ENCODE measurements at regions not wholly inside any gene's neighbourhood (a gene's known extent, or its start where the extent isn't known, plus 50 kb on each side); places are given as distances from the start of the nearest gene placed in this dataset.

DNA sequence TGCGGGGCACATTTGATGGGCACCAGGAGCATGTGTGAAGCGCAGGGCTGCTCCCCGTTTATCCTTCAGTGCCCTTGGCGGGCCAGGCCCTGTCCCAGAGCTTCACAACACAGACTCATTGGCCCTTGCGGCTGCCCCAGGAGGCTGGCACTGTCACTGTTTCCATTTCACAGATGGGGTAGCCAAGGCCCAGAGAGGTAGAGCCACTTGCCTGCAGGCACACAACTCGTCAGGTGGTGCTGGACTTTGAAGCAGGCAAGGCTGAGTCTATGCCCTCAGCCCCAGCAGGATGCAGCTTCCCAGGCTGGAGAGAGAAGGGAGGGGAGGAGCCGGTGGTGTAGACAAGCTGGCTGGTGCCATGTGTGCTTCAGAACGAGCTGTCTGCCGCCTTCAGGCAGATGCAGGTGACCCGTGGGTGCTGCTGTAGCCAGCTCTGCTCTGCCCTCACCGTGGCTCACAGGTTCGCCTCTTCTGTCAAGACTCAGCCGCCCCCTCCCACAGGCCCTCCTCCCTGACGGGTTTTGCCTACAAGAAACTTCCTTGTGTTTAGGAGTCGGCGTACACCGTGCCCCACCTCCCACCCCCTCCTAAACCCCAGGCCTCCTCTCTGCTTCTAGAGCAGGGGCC is 232.3 kb upstream of the CIBAR2 start:
- no peak for DNase-seq (ENCODE audit: low spot score)

GRCh38 chr16:85345129-85345639 is 232.9 kb upstream of the CIBAR2 start:
- no peak for DNase-seq (ENCODE audit: low spot score)

DNA sequence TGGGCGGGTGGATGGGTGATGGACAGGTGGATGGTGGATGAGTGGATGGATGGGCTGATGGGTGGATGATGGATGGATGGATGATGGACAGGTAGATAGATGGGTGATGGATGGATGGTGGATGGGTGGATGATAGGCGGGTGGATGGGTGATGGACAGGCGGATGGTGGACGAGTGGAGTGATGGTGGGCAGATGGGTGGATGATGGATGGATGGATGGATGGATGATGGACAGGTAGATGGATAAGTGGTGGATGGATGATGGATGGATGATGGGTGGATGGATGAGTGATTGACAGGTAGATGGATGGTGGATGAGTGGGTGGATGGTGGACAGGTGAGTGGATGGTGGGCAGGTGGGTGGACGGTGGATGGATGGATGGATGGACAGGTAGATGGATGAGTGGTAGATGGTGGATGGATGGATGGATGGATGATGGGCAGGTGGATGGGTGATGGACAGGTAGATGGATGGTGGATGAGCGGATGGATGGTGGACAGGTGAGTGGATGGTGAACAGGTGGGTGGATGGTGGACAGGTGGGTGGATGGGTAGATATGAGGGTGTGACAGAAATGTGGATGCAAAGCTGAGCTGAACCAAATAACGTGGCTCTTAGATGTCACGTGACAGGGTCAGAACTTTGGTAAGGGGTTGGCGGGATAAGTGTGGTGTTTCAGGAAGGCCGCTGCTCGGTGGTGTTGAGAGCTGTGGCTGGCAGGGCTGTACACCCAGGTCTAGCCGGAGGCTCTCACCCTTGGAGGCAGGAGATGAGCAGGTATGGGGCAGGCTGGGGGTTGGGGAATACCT is 234.3 kb upstream of the CIBAR2 start:
- no peak for DNase-seq (ENCODE audit: low spot score)

GRCh38 chr16:85347213-85347591 is 234.9 kb upstream of the CIBAR2 start:
- DNase-seq (ENCODE audit: low spot score), result no peak

DNA sequence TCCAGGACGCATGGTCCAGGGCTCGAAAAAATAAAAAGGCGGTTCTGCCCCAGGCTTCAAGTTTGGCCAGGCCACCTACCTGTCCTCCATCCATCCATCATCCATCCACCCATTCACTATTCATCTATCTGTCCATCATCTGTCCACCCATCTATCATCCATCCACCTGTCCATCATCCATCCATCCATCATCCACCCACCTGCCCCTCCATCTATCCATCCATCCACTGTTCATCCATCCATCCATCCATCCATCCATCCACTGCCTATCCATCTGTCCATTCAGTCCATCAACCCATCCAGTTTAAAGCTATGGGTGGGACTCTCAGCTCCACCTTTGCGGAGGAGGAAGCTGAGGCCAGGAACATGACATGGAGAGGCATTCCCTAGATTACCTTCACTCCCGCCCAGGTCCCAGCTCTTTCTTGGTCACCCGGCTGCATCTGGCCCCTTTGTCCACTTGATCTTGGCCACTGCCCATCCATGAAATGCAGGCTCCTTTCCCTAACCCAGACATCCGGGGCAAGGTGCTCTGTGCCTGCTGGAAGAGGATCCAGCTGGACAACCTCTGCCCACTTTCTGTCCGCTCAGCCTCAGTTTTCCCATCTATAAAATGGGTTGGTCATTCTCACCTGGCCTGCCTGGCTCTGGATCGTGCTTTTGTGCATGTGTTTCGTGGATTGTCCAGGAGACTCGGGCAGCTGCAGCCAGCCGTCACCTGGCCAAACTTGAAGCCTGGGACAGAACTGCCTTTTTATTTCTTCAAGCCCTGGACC is 236.0 kb upstream of the CIBAR2 start:
- DNase-seq (ENCODE audit: low spot score), result no peak

DNA sequence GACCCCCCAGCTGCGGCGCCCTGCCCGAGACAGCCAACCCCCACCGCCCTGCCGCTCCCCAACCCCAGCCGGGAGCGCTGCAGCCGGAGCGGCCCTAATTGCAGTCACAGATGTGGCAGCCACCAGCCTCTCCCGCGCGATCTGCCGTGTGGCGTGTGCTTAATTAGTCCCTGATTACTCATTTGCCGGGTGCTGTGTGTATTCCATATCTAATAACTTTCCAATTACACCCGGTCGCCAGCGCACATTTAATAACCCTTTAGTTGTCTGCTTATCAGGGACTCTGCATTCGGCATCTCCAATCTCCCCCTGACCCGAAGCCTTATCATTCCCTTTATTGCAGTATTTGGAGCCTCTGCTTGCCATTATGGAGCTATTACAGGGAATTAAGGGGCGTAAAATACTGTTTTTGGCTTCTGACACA is 236.7 kb upstream of the CIBAR2 start:
- no peak for DNase-seq (ENCODE audit: low spot score)

DNA sequence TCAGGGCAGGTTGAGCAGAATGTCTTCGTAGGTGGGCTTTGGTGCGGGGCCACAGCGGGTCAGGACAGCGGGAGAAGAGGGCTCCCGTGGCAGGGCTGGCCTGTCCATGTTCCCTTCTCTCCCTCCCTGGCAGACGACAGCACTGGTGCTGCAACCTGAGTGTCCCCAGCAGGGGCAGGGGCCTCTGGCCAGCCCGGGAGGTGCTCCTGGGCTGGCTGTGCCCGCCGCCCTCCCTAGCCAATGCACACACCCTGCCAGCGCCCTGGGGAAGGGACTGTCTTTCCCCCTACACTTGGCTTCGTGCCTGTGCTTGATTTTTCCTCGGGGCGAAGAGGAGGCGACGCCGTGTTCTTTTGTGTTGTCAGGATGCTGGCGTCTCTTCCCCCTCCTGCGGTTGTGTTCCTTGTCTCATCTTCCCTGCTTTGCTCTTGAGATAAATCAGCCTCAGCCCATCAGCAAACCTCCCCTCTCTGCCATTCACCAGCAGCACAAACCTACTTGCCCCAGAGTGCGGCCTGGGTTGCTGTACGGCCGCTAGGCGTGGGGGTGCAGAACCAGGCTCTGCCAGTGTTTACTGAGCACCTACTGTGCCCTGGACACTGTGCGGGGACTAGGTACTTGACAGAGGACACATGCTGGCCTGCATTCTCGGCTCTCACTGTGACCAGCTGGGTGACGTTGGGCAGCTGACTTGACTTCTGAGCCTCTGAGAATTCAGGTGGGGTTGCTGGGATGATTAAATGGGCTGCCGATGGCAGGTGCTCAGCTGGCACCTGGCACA is 237.3 kb upstream of the CIBAR2 start:
- no peak for DNase-seq (ENCODE audit: low spot score)

- DNase-seq (ENCODE audit: low spot score), result no peak
These were observed 238.0 kb upstream of the CIBAR2 start for GRCh38 chr16:85350146-85350728.

DNA sequence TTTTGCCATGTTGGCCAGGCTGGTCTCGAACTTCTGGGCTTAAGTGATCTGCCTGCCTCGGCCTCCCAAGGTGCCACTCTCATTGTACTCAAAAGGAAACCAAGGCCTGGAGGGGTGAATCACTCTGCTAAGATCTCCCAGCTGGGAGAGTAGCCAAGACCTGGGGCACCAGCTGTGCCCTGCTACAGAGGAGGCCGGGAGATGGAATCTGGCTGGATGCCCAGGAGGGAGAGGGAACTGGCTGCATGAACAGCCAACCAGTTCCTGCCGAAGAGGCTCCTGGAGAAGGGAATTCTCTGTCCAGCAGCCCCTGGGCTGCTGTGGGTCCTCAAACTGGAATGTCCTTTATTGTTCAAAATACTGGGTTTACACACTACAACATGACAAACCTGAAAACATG is 238.7 kb upstream of the CIBAR2 start:
- DNase-seq (ENCODE audit: low spot score), result peak; percentile 99

DNA sequence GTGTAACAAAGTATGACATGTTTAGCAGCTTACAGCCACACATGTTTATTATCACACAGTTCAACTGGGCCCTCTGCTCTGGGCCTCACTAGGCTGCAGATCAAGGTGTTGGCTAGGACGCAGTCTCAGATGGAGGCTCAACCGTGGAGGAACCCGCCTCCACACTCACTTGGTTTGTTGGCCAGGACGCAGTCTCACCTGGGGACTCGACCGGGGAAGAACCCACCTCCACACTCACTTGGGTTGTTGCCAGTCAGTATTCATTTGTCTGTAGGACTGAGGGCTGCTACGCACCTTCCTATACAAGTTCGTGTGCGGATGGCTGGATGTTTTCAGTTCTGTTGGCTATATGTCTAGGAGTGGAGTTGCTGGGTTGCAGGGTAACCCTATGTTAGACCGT is 240.7 kb upstream of the CIBAR2 start:
- no peak for DNase-seq (ENCODE audit: low spot score)

DNA sequence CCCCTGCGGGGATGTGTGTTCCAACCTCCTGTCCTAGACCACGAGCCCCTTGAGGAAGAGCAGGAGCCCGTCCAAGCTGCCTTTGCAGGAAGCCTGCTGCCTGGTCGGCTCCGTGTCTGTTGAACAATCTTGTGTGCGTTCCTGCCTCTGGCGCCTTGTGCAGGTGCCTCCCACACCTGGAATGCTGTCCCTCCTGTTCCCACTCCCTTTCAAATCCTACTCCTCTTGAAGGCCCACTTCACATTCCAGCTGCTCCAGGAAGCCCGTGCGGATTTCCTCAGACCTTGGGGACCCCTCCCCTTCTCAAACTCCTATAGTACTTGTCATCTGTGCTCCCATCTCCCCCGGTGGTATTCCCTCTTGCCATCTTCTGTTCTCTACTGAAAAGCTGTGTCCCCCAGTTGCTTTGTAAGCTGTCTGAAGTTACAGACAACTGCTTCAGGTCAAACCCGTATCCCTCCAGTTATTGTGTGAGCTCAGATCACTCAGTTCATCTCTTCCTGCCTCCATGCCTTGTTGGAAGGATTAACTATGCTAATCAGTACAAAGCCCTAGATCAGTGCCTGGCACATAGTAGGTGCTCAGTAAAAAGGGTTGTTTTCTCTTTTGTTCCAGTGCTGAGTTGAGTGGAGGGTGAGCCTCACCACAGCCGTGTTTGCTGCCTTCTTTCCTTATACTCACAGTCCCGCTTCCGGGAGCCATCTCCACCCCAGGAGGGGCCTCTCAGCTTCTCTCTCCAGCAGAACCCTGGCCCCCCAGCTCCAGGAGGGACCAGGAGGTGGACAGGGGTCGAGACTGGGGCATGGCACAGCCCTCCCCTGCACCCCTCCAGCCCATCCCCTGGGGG is 241.8 kb upstream of the CIBAR2 start:
- DNase-seq (ENCODE audit: low spot score), result no peak

DNA sequence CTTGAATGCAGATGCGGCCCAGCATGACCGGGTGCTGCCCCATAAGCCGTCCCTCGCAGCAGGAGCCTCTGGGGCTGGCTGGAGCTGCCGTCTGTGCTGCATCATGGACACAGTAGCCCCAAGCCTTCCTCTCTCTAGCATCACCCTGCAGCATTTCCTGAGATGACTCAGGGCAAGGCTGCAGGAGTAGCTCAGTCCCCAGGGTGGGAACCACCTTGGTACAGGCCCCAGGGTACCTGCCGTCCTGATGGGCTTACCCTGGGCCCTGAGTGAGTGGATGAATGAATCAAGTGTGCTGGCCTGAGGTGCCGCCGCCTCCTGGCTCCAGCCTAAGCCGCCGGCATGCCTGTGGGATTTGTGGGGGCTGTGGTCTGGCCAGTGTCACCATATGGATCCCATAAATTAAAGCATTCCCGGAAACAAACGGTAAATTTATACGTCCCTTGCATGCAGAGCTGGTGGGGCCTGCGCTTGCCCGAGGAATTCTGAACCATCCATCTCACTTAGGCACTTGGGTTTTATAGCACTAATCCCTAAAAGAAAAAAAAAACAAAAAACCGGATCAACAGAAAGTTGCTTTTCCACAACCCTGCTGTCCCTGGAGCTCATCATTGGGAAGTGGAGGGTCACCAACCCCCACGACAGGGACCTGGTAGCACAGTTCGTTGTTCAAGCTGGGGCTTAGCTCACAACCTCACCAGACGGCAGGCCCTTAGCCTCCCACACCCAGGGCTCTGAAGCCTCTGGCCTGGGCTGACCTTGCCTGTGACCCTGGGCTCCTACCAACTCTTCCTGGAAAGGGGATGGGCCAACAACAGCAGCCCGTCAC is 242.6 kb upstream of the CIBAR2 start:
- peak; percentile 94 for DNase-seq (ENCODE audit: low spot score)

- DNase-seq (ENCODE audit: low spot score), result no peak
These were observed 243.2 kb upstream of the CIBAR2 start for GRCh38 chr16:85355515-85355837.

GRCh38 chr16:85356157-85356556 is 243.9 kb upstream of the CIBAR2 start:
- DNase-seq (ENCODE audit: low spot score), result no peak

- DNase-seq (ENCODE audit: low spot score), result no peak
These were observed 245.1 kb upstream of the CIBAR2 start for GRCh38 chr16:85357323-85357722.

DNA sequence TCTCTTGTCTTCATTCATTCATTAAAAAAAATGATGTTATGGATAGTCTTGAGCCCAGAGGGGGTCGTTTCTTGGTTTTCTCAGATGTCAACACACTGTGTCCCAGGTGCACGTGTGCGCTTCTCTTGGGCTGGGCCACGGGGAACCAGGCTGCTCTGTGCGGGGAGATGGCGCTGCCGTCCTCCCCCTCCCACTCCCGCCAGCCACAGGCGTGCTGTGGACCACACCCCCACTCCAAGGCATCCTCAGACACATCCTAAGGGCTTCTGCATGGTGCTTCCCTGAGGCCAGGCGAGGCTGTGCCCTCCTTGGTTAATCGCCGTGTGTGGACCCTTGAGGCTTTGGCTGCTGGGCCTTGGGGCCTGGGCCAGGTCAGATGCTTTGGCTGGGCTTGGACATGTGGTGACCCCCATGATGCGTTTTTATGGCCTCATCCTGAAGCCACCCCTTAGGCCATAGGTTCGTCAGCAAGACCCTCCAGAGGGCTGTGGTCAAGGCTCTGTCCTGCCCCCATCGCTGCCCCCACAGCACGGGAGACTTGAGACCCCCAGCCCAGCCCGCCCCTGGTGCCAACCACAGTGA is 245.7 kb upstream of the CIBAR2 start:
- DNase-seq (ENCODE audit: low spot score), result no peak

DNA sequence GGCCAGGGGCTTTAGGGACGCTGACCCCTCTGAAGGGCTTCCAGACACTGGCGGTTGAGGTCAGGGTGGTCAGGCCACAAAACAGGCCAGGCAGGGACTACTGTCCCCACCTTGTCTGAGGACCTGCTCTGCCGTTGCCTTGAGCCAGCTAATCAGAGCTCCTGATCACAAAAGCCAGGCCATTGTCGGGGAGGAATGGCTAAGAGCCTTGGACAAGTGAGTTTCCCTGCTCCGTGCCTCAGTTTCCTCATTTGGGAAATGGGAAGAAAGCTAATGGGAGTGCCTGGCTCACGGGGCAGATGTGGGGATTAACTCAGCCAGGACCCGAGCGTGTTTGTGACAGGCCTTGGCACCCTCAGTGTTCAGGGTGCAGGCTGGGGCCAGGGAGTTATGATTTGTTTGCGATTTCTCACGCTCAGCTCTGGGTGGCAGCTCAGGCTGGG is 246.5 kb upstream of the CIBAR2 start:
- DNase-seq (ENCODE audit: low spot score), result no peak

DNA sequence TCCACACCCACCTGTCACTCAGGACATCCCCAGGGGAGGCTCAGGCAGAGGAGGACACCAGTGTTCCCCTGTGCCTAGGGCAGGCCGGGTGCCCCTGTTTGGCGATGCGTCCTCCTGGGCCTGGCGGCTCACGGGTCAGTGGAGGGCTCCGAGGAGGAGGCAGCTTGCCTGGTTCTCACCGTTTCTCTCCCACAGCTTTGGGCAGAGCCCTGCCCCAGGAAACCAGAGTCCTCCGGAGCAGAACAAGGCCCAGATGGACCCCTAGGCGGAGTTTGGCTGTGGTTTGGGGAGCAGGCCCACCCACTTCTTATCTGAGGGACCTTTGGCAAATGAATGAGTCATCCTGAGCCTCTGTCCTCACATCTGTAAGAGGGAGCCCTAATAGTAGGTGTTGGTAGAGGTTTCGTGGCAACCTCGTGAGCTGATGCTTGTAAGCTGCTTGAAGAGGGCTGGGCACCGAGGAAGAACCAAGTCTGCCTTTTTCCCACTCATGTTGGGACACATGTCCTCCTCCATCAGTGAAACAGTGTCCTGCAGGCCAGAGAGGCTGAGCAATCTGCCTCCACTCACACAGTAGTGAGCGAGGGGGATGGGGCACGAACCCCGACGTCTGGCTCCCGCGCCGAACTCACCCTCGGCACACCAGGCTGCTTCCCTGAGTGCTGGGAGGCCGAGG is 247.0 kb upstream of the CIBAR2 start:
- peak; percentile 53 for DNase-seq (ENCODE audit: low spot score)

All from H4 (cell line).